Bronchial epithelial cell (primary cell): ENCODE measurements at regions not wholly inside any gene's neighbourhood (a gene's known extent, or its start where the extent isn't known, plus 50 kb on each side); places are given as distances from the start of the nearest gene placed in this dataset.
"Not testable (repeated sequence)": the region's sequence is repeated elsewhere in the genome, so short reads cannot be mapped to it uniquely, and the experiment has no call there.

Experiments used
- DNase-seq: peaks from one replicate; pipeline ENCODE4 v3.0.0-alpha.2; 2010; ENCODE audit warnings: low read depth
- FAIRE-seq: peaks from 2 replicates; lab custom pipeline; 2011; peaks lifted over from hg19 to GRCh38; lab: Jason Lieb, UNC
- H3K27me3 ChIP-seq: 2 replicates; pipeline ENCODE4 v1.5.1; 2011; ENCODE audit warnings: low read length; ENCODE audit not compliant: control insufficient read depth, insufficient read depth
- H3K36me3 ChIP-seq: 2 replicates; pipeline ENCODE4 v1.5.1; 2011; ENCODE audit warnings: low read length; ENCODE audit not compliant: control insufficient read depth, insufficient read depth
- H3K4me3 ChIP-seq: 2 replicates; pipeline ENCODE4 v1.5.1; 2011; ENCODE audit warnings: mild to moderate bottlenecking, low read depth, low read length, control low read depth
- TF ChIP-seq, protein P1 (sequence below): IDR thresholded peaks from 2 replicates; pipeline ENCODE4 v1.5.1; 2011; ENCODE audit warnings: mild to moderate bottlenecking, moderate library complexity, low read length, control low read depth, inconsistent platforms; ENCODE audit not compliant: insufficient read depth, severe bottlenecking

DNA sequence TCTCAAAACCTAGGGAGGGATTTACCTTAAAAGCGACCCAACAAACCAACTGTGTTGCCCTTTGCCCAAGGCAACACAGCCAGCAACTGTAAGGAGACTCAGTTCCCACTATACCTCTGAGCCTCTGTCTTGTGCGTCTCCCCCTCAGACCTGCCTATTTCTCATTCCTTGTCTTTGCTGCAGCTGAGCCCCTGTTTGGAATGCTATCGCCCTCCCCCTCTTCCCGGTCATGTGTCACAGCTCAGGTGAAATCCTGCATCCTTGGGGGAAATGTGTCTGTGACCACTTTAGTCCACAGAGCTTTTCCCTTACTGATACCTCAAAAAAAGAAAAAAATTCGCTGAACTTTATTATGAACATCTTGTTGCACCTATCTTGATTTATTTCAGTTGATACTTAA, 52.0 kb upstream of the LRIG1 start:
- no peak for FAIRE-seq
- TF ChIP-seq, protein P1, sequence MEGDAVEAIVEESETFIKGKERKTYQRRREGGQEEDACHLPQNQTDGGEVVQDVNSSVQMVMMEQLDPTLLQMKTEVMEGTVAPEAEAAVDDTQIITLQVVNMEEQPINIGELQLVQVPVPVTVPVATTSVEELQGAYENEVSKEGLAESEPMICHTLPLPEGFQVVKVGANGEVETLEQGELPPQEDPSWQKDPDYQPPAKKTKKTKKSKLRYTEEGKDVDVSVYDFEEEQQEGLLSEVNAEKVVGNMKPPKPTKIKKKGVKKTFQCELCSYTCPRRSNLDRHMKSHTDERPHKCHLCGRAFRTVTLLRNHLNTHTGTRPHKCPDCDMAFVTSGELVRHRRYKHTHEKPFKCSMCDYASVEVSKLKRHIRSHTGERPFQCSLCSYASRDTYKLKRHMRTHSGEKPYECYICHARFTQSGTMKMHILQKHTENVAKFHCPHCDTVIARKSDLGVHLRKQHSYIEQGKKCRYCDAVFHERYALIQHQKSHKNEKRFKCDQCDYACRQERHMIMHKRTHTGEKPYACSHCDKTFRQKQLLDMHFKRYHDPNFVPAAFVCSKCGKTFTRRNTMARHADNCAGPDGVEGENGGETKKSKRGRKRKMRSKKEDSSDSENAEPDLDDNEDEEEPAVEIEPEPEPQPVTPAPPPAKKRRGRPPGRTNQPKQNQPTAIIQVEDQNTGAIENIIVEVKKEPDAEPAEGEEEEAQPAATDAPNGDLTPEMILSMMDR: no peak
- Histone ChIP-seq H3K4me3 (no peak overlapping the region), H3K27me3 (no peaks in the 10 kb centered on the region), H3K36me3 (no peaks in the 10 kb centered on the region)
- DNase-seq: no peak

DNA sequence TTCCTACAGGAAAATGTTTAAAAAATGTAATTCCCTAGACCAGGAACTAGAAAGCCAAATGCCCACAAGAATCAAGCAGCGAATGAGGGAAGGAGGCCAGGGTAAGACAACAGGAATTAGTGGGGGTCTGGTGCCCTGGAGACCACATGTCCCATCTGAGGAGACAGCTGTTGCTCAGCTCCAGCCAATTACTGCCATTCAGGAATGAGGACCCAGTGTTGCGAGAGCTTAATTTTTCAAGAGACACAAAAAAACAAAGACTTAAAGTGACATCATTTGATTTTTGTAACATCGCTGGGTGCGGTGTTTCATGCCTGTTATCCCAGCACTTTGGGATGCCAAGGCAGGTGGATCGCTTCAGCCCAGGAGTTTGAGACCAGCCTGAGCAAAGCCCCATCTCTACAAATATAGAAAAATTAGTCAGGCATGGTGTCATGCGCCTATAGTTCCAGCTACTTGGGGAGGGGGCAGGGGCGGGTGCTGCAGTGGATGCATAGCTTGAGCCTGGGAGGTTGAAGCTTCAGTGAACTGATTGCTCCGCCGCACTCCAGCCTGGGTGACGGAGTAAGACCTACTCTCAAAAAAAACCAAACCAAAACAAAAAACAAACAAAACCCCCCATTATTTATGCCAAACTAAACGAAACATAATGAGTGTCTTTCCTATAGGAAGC, 52.8 kb upstream of the LRIG1 start:
- H3K27me3 ChIP-seq: no peaks in the 10 kb centered on the region
- no peak for DNase-seq
- no peaks in the 10 kb centered on the region for H3K36me3 ChIP-seq
- H3K4me3 ChIP-seq: no peak overlapping the region
- no peak for FAIRE-seq
- TF ChIP-seq, protein P1: no peak

DNA sequence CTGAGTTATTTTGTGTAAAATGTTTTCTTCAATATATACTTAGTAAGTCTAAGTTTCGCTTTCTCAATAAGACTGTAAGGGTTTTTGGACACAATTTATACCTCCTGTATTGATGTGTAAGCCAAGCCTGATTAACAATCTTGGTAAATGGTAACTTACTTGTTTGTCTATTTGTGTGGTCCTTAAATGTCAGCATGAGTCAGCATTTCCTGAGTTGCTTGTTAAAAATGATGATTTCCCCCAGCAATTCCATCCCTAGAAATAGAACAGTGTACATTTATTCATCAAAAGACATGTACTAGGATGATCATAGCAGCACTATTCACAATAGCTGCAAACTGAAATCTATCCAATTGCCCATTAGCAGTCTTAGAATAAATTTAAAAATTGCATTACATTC, 53.4 kb upstream of the LRIG1 start:
- FAIRE-seq: no peak
- no peaks in the 10 kb centered on the region for H3K36me3 ChIP-seq
- TF ChIP-seq, protein P1: no peak
- DNase-seq: peak; percentile 30
- no peaks in the 10 kb centered on the region for H3K27me3 ChIP-seq
- no peak overlapping the region for H3K4me3 ChIP-seq

DNA sequence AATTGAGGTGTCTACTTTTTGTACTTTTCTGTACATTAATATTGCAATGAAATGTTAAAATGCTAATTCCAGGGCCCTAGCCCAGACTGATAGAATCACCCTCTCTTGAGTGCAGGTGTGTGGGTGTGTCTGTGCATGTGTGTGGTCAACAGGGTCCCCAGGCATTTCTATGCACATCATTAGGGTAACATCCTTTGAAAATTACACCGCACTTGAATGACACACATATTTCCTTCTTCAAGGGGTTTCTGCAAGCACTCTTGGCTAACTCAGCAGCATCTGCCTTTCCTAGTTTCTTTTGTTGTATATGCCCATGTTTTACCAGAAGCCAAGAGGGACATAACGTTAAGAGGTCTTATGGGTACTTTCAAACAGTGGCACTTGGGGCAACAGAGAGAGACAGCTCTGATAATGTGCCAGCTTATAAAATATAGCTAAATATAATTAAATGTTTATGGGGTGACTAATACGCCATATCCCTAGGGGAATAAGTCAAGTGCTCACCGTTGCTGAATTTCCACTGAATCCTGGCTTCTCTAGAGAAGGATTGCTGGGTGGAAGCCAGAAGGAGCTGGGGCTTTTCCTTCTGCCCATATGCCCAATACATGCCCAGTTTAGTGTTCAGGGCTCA, 54.5 kb upstream of the LRIG1 start:
- no peak for DNase-seq

DNA sequence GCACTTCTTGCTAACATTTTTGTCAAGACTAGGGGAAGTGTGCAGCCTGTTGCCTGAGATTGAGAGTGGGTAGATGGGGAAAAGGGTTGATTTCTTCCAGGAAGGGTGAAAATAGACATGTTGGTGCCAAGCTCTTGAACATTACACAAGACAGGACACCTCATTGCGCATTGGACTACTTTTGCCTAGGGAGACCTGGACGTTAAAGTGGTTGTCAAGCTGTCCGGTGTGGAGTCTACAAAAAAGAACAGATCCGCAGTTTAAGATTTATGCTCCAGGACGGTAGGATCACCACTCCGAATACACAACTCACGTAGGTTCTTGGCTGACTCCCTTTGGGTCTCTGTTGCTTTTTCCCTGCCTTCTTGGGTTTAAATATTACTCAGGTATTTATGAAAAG, 56.3 kb upstream of the LRIG1 start:
- TF ChIP-seq, protein P1: no peak
- DNase-seq (no peak), FAIRE-seq (peak; percentile 47)
- Histone ChIP-seq H3K36me3 (no peaks in the 10 kb centered on the region), H3K27me3 (no peaks in the 10 kb centered on the region), H3K4me3 (no peak overlapping the region)

More for the DNA sequence above, 54.5 kb upstream of the LRIG1 start:
- no peak for FAIRE-seq
- Histone ChIP-seq H3K27me3 (no peaks in the 10 kb centered on the region), H3K36me3 (no peaks in the 10 kb centered on the region), H3K4me3 (no peak overlapping the region)
- TF ChIP-seq, protein P1: no peak

DNA sequence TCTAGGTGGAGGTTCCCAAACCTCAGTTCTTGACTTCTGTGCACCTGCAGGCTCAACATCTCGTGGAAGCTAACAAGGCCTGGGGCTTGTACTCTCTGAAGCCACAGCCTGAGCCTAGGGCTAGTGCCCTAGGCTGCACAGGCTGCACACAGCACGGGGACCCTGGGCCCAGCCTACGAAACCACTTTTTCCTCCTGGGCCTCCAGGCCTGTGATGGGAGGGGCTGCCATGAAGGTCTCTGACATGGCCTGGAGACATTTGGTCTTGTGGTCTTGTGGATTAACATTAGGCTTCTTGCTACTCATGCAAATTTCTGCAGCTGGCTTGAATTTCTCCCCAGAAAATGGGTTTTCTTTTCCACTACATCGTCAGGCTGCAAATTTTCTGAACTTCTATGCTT, 59.1 kb upstream of the LRIG1 start:
- FAIRE-seq, DNase-seq, H3K4me3 ChIP-seq, H3K36me3 ChIP-seq, H3K27me3 ChIP-seq: not testable (repeated sequence)
